ENCODE measurements at regions not wholly inside any gene's neighbourhood (a gene's known extent, or its start where the extent isn't known, plus 50 kb on each side); places are given as distances from the start of the nearest gene placed in this dataset.
A peak's percentile ranks its signal among the peaks of the same experiment; 100 is the strongest.

DNA sequence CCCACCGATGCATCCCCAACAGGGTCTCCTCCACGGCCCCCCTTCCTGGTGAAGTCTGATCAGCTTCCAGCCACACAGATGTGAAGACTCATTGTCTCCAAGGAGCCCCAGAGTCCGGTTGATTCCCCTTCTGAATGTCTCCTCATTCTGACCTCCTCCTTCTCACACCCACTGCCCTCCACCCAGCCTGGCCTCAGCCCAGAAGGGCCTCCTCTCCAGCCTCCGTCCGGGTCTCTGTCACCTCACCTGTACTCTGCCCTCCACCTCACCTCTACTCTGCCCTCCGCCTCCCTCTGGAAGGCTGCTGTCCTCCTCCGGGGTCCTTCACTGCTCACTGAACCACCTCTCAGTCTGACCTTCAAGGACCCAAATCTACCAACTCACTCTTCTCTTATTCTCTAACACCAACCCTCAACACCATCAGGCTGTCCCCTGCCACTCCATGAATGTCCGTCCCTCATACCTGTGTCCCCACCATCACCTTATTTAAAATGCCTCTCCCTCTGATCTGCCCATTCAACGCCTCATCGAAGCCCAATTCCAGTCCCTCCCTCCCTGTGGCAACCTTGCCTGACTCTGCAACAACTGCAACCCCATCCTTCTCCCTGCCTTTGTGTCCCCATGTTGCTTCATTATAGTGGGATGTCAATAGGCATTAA lies 201.2 kb downstream of the TOMM20 start:
- no peak overlapping the region for H3K4me3 ChIP-seq (ENCODE audit: low read depth, low read length, poor library complexity, severe bottlenecking)
- DNase-seq (ENCODE audit: low spot score), result no peak
- no TSS peak for BruUV-seq (replicated peaks)
- ChIA-PET CTCF (no interaction called here), POLR2A (ENCODE audit: low non-redundant PET) (no interaction called here)
- peaks cover 9% of the 10 kb centered on the region for H3K4me1 ChIP-seq (ENCODE audit: insufficient read depth, low read length, poor library complexity, severe bottlenecking)
- H3K36me3 ChIP-seq (ENCODE audit: insufficient read depth, low read length, poor library complexity, severe bottlenecking), result no peaks in the 10 kb centered on the region
- H3K27me3 ChIP-seq (replicated peaks; ENCODE audit: insufficient read depth, low read depth, low read length, poor library complexity), result no peaks in the 10 kb centered on the region
- H3K27ac ChIP-seq (ENCODE audit: low read depth, low read length, poor library complexity, severe bottlenecking), result no peak overlapping the region
- H3K9me3 ChIP-seq (ENCODE audit: low read depth, low read length, poor library complexity, severe bottlenecking), result no peaks in the 10 kb centered on the region
- TF ChIP-seq, protein P1, sequence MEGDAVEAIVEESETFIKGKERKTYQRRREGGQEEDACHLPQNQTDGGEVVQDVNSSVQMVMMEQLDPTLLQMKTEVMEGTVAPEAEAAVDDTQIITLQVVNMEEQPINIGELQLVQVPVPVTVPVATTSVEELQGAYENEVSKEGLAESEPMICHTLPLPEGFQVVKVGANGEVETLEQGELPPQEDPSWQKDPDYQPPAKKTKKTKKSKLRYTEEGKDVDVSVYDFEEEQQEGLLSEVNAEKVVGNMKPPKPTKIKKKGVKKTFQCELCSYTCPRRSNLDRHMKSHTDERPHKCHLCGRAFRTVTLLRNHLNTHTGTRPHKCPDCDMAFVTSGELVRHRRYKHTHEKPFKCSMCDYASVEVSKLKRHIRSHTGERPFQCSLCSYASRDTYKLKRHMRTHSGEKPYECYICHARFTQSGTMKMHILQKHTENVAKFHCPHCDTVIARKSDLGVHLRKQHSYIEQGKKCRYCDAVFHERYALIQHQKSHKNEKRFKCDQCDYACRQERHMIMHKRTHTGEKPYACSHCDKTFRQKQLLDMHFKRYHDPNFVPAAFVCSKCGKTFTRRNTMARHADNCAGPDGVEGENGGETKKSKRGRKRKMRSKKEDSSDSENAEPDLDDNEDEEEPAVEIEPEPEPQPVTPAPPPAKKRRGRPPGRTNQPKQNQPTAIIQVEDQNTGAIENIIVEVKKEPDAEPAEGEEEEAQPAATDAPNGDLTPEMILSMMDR (conservative IDR thresholded peaks at IDR 0.05; ENCODE audit: low read depth, low read length), result no peak
- no peak for TF ChIP-seq EZH2 (IDR thresholded peaks at IDR 0.05; ENCODE audit: borderline replicate concordance, low read depth, low read length, poor library complexity, severe bottlenecking)
- intact Hi-C loops (cut with micrococcal nuclease; ENCODE audit: unreplicated experiment), result no loop called here

DNA sequence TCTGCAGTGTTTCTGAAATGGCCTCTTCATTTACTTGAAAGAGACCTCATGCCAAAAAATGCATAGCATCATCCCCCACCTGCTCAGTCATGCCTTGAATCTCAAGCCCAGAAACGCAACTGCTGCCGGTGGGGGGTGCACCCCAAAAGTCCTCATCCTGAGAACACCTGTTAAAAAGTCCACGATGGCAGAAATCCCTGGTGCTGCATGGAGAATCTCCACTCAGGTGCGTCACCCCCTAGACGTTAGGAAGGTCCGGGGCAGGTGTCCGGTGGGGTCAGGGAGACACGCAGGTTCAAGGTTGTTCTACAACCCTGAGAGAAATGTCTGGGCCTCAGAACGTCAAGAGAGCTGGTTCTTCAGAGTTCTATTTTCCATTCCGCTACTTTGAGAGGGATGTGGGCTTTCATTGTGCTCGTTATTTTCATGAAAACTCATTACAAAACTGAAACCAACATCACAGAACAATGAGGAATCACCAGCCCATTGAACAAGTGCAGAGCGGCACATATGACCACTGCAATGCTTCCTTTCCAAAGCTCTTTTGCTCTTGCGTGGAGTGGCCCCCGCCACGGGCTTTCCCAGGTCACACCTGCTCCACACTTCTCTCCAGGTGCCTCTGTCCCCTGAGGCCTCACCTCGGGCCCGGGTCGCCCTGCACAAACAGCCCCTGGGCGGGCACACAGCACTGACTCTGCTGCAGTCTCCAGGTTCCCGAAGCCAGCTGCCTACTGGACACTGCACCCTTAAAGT lies 201.9 kb downstream of the TOMM20 start:
- Histone ChIP-seq H3K27me3 (replicated peaks; ENCODE audit: insufficient read depth, low read depth, low read length, poor library complexity) (no peaks in the 10 kb centered on the region), H3K36me3 (ENCODE audit: insufficient read depth, low read length, poor library complexity, severe bottlenecking) (no peaks in the 10 kb centered on the region), H3K4me1 (ENCODE audit: insufficient read depth, low read length, poor library complexity, severe bottlenecking) (peaks cover 9% of the 10 kb centered on the region), H3K9me3 (ENCODE audit: low read depth, low read length, poor library complexity, severe bottlenecking) (no peaks in the 10 kb centered on the region), H3K4me3 (ENCODE audit: low read depth, low read length, poor library complexity, severe bottlenecking) (no peak overlapping the region), H3K27ac (ENCODE audit: low read depth, low read length, poor library complexity, severe bottlenecking) (no peak overlapping the region)
- intact Hi-C loops (cut with micrococcal nuclease; ENCODE audit: unreplicated experiment), result no loop called here
- TF ChIP-seq EZH2 (IDR thresholded peaks at IDR 0.05; ENCODE audit: borderline replicate concordance, low read depth, low read length, poor library complexity, severe bottlenecking), result no peak
- TF ChIP-seq, protein P1 (conservative IDR thresholded peaks at IDR 0.05; ENCODE audit: low read depth, low read length), result no peak
- CTCF ChIA-PET, result no interaction called here
- DNase-seq (ENCODE audit: low spot score), result no peak
- no TSS peak for BruUV-seq (replicated peaks)
- POLR2A ChIA-PET (ENCODE audit: low non-redundant PET), result no interaction called here

DNA sequence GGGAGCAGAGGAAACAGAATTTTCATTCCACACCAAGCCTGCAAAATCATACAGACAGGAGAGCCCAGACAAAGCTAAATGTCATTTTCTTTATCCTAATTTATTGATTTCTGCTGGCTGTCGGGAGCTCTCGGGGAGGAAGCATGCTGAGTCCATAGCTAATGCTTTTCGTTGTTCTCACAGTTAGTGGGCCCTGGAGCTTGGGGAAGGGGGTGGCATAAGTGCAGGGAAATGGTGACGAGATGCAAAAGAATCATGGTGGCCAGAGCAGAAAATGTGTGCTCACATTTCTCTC lies 202.4 kb downstream of the TOMM20 start:
- Histone ChIP-seq H3K36me3 (ENCODE audit: insufficient read depth, low read length, poor library complexity, severe bottlenecking) (no peaks in the 10 kb centered on the region), H3K27me3 (replicated peaks; ENCODE audit: insufficient read depth, low read depth, low read length, poor library complexity) (no peaks in the 10 kb centered on the region), H3K4me3 (ENCODE audit: low read depth, low read length, poor library complexity, severe bottlenecking) (no peak overlapping the region), H3K9me3 (ENCODE audit: low read depth, low read length, poor library complexity, severe bottlenecking) (no peaks in the 10 kb centered on the region), H3K27ac (ENCODE audit: low read depth, low read length, poor library complexity, severe bottlenecking) (no peak overlapping the region), H3K4me1 (ENCODE audit: insufficient read depth, low read length, poor library complexity, severe bottlenecking) (peaks cover 9% of the 10 kb centered on the region)
- intact Hi-C loops (cut with micrococcal nuclease; ENCODE audit: unreplicated experiment), result no loop called here
- no peak for TF ChIP-seq EZH2 (IDR thresholded peaks at IDR 0.05; ENCODE audit: borderline replicate concordance, low read depth, low read length, poor library complexity, severe bottlenecking)
- TF ChIP-seq, protein P1 (conservative IDR thresholded peaks at IDR 0.05; ENCODE audit: low read depth, low read length), result no peak
- peak; percentile 12 for DNase-seq (ENCODE audit: low spot score)
- ChIA-PET POLR2A (ENCODE audit: low non-redundant PET) (no interaction called here), CTCF (no interaction called here)
- no TSS peak for BruUV-seq (replicated peaks)
